Common myeloid progenitor, CD34-positive (primary cell): ENCODE measurements at regions not wholly inside any gene's neighbourhood (a gene's known extent, or its start where the extent isn't known, plus 50 kb on each side); places are given as distances from the start of the nearest gene placed in this dataset.

Experiments used
- CTCF ChIA-PET: fragments of 350-600 bp; sonication (Branson Sonifier 250); formaldehyde crosslinking; loops from one replicate; lab custom pipeline; 2021; ENCODE audit warnings: antibody characterized with exemption; lab: Charles Lee
- POLR2A ChIA-PET: fragments of 350-600 bp; sonication (Branson Sonifier 250); formaldehyde crosslinking; loops from one replicate; lab custom pipeline; 2021; ENCODE audit warnings: antibody characterized with exemption; lab: Charles Lee
- DNase-seq, 3 donors: peaks; one replicate each; pipeline versions ENCODE4 v3.0.0 to v3.0.0-alpha.2; 2013
- H3K27ac ChIP-seq, 2 experiments: 1 replicate in 1 of 2; 2 replicates in 1 of 2; pipeline ENCODE4 v1.7.0; 2013; ENCODE audit warnings: inconsistent platforms in 2 of 2, low read length in 2 of 2, mild to moderate bottlenecking in 2 of 2, low read depth in 1 of 2, moderate library complexity in 1 of 2; ENCODE audit not compliant: severe bottlenecking in 2 of 2, insufficient read depth in 1 of 2, poor library complexity in 1 of 2
- H3K27me3 ChIP-seq, 5 experiments: replicated peaks in 2 of 5; 1 replicate in 3 of 5; 2 replicates in 2 of 5; pipeline versions ENCODE4 v1.6.1 to v1.7.0; 2013; ENCODE audit warnings: low read length in 4 of 5, mild to moderate bottlenecking in 2 of 5, moderate library complexity in 2 of 5, inconsistent platforms in 1 of 5; ENCODE audit not compliant: insufficient read depth in 5 of 5, control insufficient read depth in 4 of 5
- H3K36me3 ChIP-seq, 4 experiments: 1 replicate in 2 of 4; 2 replicates in 2 of 4; pipeline versions ENCODE4 v1.6.1 to v1.7.0; 2013; ENCODE audit warnings: low read length in 3 of 4, control low read depth in 1 of 4, mild to moderate bottlenecking in 1 of 4; ENCODE audit not compliant: control insufficient read depth in 4 of 4, insufficient read depth in 4 of 4
- H3K4me1 ChIP-seq, 4 experiments: 1 replicate in 3 of 4; 2 replicates in 1 of 4; pipeline versions ENCODE4 v1.6.1 to v1.7.1; 2013; ENCODE audit warnings: low read length in 3 of 4, mild to moderate bottlenecking in 3 of 4, control low read depth in 1 of 4, inconsistent platforms in 1 of 4, moderate library complexity in 1 of 4; ENCODE audit not compliant: control insufficient read depth in 4 of 4, insufficient read depth in 4 of 4; ENCODE audit errors: control extremely low read depth in 1 of 4
- H3K4me3 ChIP-seq, 7 experiments: 1 replicate in 4 of 7; 2 replicates in 3 of 7; pipeline versions ENCODE4 v1.5.1 to v1.7.0; 2013; ENCODE audit warnings: mild to moderate bottlenecking in 7 of 7, low read length in 6 of 7, moderate library complexity in 6 of 7, inconsistent platforms in 2 of 7, low read depth in 2 of 7, control low read depth in 1 of 7; ENCODE audit not compliant: insufficient read depth in 4 of 7, control insufficient read depth in 1 of 7; ENCODE audit errors: extremely low read depth in 1 of 7
- H3K9me3 ChIP-seq, 5 experiments: 1 replicate in 4 of 5; 2 replicates in 1 of 5; pipeline versions ENCODE4 v1.6.1 to v1.7.1; 2013; ENCODE audit warnings: low read length in 4 of 5, mild to moderate bottlenecking in 2 of 5, inconsistent platforms in 1 of 5, low read depth in 1 of 5, moderate library complexity in 1 of 5; ENCODE audit not compliant: control insufficient read depth in 4 of 5, insufficient read depth in 2 of 5; ENCODE audit errors: control extremely low read depth in 1 of 5
- WGBS: methylation state at CpG from one replicate; pipeline ENCODE4 v1.1.5; 2013; ENCODE audit not compliant: insufficient coverage; 5-methylcytosine and 5-hydroxymethylcytosine counted together

DNA sequence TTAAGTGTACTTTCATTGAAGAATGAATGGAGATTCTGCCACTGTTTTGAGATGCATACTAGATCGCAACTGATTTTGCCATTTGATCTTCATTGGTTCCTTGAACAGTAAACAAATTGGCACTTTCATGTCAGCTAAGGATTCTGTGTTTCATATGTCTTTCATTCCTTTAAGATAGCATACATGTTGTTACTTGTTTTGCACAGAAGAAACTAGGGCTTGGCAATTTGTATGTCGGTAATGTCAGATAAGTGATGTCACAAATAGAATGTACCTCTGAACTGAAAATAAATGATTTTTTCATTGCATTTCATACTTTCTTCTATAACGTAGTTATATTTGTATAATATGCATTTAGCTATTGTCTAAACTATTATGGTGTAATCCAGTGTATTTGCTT, 73.2 kb upstream of the TENM3 start:
- H3K4me3 ChIP-seq: no peak overlapping the region
- ChIA-PET CTCF (no interaction called here), POLR2A (no interaction called here)
- peaks cover 0 to 4% (median 0%) of the 10 kb centered on the region in 5 experiments for H3K27me3 ChIP-seq
- H3K4me1 ChIP-seq: no peaks in the 10 kb centered on the region
- no peak overlapping the region for H3K27ac ChIP-seq
- WGBS: no CpG with 5 or more reads among the region's 3 CpGs
- H3K9me3 ChIP-seq: no peaks in the 10 kb centered on the region
- H3K36me3 ChIP-seq: no peaks in the 10 kb centered on the region
- no peak for DNase-seq

- H3K27me3 ChIP-seq: peaks cover 0 to 4% (median 0%) of the 10 kb centered on the region in 5 experiments
- no peaks in the 10 kb centered on the region for H3K9me3 ChIP-seq
- no peak overlapping the region for H3K27ac ChIP-seq
- DNase-seq: no peak
- H3K36me3 ChIP-seq: no peaks in the 10 kb centered on the region
- ChIA-PET POLR2A (no interaction called here), CTCF (no interaction called here)
- no CpG with 5 or more reads among the region's 3 CpGs for whole genome bisulfite sequencing
- H3K4me3 ChIP-seq: no peak overlapping the region
- H3K4me1 ChIP-seq: no peaks in the 10 kb centered on the region
Measured at GRCh38 chr4:182170417-182170935, 72.7 kb upstream of the TENM3 start.

DNA sequence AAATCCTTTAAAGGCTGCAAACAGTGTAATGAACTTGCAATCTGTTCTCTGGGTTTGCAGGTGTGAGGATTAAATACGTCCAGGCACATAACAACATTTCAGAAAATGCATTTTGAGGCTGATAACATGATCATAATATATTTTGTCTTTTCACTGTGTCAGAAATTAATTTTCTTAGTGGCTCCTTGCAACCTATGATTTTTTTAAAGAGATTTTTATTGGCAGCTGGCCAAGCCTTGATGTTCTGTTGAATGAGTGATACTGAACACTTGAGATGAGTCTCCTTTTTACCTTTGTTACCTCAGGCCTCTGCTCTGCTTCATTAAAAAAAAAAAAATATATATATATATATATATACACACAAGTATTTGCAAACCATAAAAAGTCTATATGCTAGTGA, 68.2 kb upstream of the TENM3 start:
- H3K9me3 ChIP-seq: no peaks in the 10 kb centered on the region
- H3K4me1 ChIP-seq: no peaks in the 10 kb centered on the region
- H3K36me3 ChIP-seq: no peaks in the 10 kb centered on the region
- no peak overlapping the region for H3K27ac ChIP-seq
- ChIA-PET CTCF (no interaction called here), POLR2A (no interaction called here)
- WGBS: no CpG with 5 or more reads among the region's 1 CpG
- H3K4me3 ChIP-seq: no peak overlapping the region
- H3K27me3 ChIP-seq: peaks cover 0 to 2% (median 0%) of the 10 kb centered on the region in 5 experiments
- DNase-seq: no peak

GRCh38 chr4:182175788-182176519, 67.2 kb upstream of the TENM3 start:
- H3K9me3 ChIP-seq: no peaks in the 10 kb centered on the region
- no peak overlapping the region for H3K27ac ChIP-seq
- ChIA-PET POLR2A (no interaction called here), CTCF (no interaction called here)
- WGBS: 96% methylated on average over 15 of the region's 19 CpGs
- no peak for DNase-seq
- no peaks in the 10 kb centered on the region for H3K4me1 ChIP-seq
- H3K4me3 ChIP-seq: no peak overlapping the region
- no peaks in the 10 kb centered on the region for H3K36me3 ChIP-seq
- H3K27me3 ChIP-seq: peaks cover 0 to 2% (median 0%) of the 10 kb centered on the region in 5 experiments

DNA sequence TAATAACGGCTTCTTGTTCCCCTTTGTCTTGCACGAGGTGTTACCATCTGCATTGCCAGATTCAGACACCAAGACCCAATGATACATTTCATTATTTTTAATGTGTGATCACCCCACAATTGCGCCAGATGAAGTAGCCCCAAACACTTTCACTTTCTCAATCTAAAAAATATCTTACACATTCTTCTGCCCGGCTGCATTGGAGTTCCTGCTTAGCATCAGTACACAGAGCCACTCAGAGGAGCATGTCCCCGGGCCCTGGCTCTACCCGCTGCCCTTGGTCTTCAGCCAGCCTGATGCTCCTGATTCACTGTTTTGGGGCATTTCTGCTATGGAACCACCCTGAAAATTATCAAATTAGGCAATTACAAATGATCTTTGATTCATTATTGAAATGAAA, 66.0 kb upstream of the TENM3 start:
- POLR2A ChIA-PET: no interaction called here
- CTCF ChIA-PET: no interaction called here
- no peaks in the 10 kb centered on the region for H3K4me1 ChIP-seq
- H3K36me3 ChIP-seq: no peaks in the 10 kb centered on the region
- no peak overlapping the region for H3K27ac ChIP-seq
- 95% methylated on average over 6 of the region's 6 CpGs for WGBS
- no peaks in the 10 kb centered on the region for H3K9me3 ChIP-seq
- H3K27me3 ChIP-seq: peaks cover 0 to 2% (median 0%) of the 10 kb centered on the region in 5 experiments
- no peak overlapping the region for H3K4me3 ChIP-seq
- DNase-seq: no peak

DNA sequence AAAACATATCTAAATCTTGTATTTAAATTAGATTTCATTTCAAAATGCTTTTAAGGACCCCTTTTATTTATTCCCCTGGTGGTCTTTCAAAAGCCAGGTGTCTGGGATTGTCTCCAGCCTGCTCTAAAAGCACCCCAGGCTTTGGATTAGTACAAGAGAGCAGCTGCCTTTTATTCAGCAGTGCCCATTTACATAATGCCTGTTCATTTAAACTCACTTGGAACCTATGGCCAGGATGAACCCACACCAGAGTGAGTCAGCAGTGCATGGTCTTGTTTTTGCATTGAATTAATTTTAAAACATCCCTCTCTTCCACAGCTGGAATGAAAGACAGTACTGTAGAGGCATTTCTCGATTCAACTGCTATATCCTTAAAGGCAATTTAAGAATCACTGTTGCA, 64.1 kb upstream of the TENM3 start:
- ChIA-PET CTCF (no interaction called here), POLR2A (no interaction called here)
- no peaks in the 10 kb centered on the region for H3K36me3 ChIP-seq
- no peak for DNase-seq
- H3K4me1 ChIP-seq: no peaks in the 10 kb centered on the region
- H3K27me3 ChIP-seq: peaks cover 0 to 6% (median 0%) of the 10 kb centered on the region in 5 experiments
- no peak overlapping the region for H3K4me3 ChIP-seq
- no peaks in the 10 kb centered on the region for H3K9me3 ChIP-seq
- no peak overlapping the region for H3K27ac ChIP-seq
- no CpG with 5 or more reads among the region's 1 CpG for WGBS

- Histone ChIP-seq H3K9me3 (no peaks in the 10 kb centered on the region), H3K36me3 (no peaks in the 10 kb centered on the region), H3K27ac (no peak overlapping the region), H3K4me3 (no peak overlapping the region), H3K27me3 (peaks cover 0 to 6% (median 0%) of the 10 kb centered on the region in 5 experiments), H3K4me1 (no peaks in the 10 kb centered on the region)
- CTCF ChIA-PET: no interaction called here
- POLR2A ChIA-PET: no interaction called here
- no peak for DNase-seq
- no CpG with 5 or more reads among the region's 1 CpG for WGBS
Measured at GRCh38 chr4:182179751-182180150, 63.5 kb upstream of the TENM3 start.
